ENCODE measurements at regions not wholly inside any gene's neighbourhood (a gene's known extent, or its start where the extent isn't known, plus 50 kb on each side); places are given as distances from the start of the nearest gene placed in this dataset.

DNA sequence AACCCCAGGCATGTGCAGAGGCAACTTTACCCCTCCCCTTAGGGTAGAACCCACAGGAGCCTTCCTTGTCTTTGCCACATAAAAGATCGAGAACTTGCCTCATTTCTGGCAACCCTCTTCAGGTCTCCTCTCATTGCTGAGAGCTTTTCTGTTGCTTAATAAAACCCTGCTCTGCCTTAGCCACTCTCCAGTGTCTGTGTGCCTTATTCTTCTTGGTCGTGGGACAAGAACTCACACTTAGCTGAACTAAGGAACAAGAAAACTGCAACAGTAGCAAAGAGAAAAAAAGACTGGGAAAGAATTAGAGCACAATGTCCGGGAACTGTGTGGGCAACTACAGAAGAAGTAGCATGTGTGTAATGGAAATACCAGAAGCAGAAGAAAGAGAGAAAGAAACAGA lies 56.2 kb upstream of the SMIM21 start:
- TF ChIP-seq CTCF (IDR thresholded peaks at IDR 0.05; ENCODE audit: extremely low read depth, missing control alignments): no peak
- DNase-seq (ENCODE audit: low spot score): no peak

- no peak for DNase-seq (ENCODE audit: low spot score)
- no peak for TF ChIP-seq CTCF (IDR thresholded peaks at IDR 0.05; ENCODE audit: extremely low read depth, missing control alignments)
These were observed 55.4 kb upstream of the SMIM21 start for GRCh38 chr18:75482880-75483279.

DNA sequence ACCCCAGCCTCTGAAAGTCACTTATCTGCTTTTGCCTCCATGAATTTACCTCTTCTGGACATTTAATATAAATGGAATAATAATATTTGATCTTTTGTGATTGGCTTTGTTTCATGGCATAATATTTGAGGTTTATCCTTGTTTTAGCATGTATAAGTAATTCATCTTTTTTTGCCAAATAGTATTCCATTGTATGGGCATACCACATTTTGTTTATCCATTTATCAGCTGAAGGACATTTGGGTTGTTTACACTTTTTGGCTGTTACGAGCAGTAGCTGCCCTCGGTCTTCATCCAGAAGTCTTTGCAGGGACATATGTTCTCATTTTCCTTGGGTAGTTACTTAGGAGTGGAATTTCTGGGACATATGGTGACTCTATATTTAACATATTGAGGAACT lies 53.0 kb upstream of the SMIM21 start:
- DNase-seq (ENCODE audit: low spot score): no peak
- TF ChIP-seq CTCF (IDR thresholded peaks at IDR 0.05; ENCODE audit: extremely low read depth, missing control alignments): no peak

DNA sequence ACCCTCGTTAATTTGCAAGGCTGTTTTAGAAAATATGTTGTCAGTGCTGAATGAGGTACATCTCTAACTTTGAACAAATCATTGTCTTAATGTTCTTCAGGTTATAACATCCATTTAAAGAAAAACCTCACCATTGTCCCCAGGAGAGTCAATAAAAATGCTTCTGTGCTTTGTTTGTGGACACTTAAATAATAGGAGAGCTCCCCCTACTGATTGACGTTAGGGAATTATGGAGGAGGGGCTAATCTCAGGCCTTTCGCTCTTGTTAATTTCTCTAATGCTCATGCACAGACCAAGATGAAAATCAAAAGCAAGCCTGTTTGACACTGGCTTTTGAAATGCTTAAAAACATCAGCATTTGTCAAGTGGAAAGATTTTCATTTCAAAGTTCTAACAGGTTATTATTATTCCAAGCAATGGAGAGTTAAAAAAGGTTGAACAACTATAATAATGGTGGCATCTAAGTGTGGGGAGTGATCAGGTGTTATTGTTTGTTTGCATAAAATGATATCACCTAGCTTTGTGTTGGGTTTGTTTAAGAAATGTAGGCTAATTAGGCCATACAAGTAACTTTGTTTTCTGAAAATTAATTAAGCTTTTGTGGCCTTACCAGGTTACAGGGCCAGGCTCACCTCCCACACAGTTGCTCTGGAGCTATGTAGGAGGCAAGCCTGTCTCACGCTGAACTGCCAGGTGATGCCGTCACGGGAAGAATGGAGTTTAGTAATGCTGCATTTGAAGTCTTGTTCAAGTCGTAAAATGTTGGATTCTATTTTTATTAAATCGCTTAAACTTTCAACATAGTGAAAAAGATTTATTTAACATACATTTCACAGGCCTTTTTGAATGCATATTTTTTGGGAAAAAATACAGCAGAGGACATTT lies 51.7 kb upstream of the SMIM21 start:
- DNase-seq (ENCODE audit: low spot score): peak; percentile 58
- TF ChIP-seq CTCF (IDR thresholded peaks at IDR 0.05; ENCODE audit: extremely low read depth, missing control alignments): peak; percentile 53

GRCh38 chr18:75477900-75478299 lies 50.4 kb upstream of the SMIM21 start:
- TF ChIP-seq CTCF (IDR thresholded peaks at IDR 0.05; ENCODE audit: extremely low read depth, missing control alignments): no peak
- no peak for DNase-seq (ENCODE audit: low spot score)

Data from GM20000 (cell line).